ENCODE measurements at regions not wholly inside any gene's neighbourhood (a gene's known extent, or its start where the extent isn't known, plus 50 kb on each side); places are given as distances from the start of the nearest gene placed in this dataset.

DNA sequence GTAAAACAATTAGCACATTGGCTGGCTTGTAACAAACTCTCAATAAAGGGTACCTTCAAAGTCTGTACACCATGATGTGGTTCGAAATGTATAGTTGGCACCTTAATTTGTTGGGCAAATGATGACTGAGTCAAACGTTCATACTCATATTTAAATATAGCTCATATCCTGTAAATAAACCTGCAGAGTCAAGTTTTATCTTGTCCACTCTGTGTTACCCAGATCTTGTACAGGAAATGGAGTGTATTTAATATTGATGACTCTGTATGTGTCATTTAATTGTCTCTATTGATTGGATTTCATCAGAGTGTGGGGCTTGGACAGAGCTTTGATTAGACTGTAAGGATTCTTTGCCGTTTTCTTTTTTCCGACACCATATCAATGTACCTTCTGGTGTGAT, 805.6 kb upstream of the ZEB2 start:
- ChIA-PET CTCF (interaction anchor here (1.0 kb wide), 1 partner anchor 26 kb away, joined by 3 read pairs; no protein-coding TSS in a partner anchor), POLR2A (no interaction called here)
- no peak for TF ChIP-seq CTCF (IDR thresholded peaks at IDR 0.05; ENCODE audit: control extremely low read depth, extremely low read depth, low read depth, missing control alignments)
- DNase-seq (ENCODE audit: extremely low spot score): no peak

DNA sequence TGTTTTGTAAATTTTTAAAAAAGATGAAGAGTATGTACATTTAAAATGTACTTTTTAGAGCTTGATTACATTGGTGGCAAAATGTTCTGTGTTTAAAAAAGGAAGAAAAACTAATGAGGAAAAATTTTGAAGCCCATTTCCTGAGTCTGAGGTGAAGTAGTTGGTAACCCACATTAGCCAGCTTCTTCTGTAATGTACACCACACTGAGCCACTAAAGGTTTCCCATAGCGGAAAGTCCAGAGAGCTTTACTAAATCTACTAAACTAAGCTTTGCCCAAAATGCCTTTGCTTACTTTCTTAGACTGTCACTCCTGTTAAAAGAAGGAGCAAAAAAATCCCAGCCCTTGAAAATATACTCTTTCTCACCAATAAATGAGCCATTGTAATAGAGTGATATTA, 804.8 kb upstream of the ZEB2 start:
- ChIA-PET POLR2A (no interaction called here), CTCF (interaction anchor here (1.0 kb wide), 1 partner anchor 26 kb away, joined by 3 read pairs; no protein-coding TSS in a partner anchor)
- DNase-seq (ENCODE audit: extremely low spot score): no peak
- TF ChIP-seq CTCF (IDR thresholded peaks at IDR 0.05; ENCODE audit: control extremely low read depth, extremely low read depth, low read depth, missing control alignments): no peak

- ChIA-PET CTCF (no interaction called here), POLR2A (no interaction called here)
- TF ChIP-seq CTCF (IDR thresholded peaks at IDR 0.05; ENCODE audit: control extremely low read depth, extremely low read depth, low read depth, missing control alignments): no peak
- DNase-seq (ENCODE audit: extremely low spot score): no peak
These were observed 803.6 kb upstream of the ZEB2 start for GRCh38 chr2:145323512-145323911.

GRCh38 chr2:145321344-145321743, 801.4 kb upstream of the ZEB2 start:
- POLR2A ChIA-PET: no interaction called here
- TF ChIP-seq CTCF (IDR thresholded peaks at IDR 0.05; ENCODE audit: control extremely low read depth, extremely low read depth, low read depth, missing control alignments): no peak
- CTCF ChIA-PET: no interaction called here
- no peak for DNase-seq (ENCODE audit: extremely low spot score)

DNA sequence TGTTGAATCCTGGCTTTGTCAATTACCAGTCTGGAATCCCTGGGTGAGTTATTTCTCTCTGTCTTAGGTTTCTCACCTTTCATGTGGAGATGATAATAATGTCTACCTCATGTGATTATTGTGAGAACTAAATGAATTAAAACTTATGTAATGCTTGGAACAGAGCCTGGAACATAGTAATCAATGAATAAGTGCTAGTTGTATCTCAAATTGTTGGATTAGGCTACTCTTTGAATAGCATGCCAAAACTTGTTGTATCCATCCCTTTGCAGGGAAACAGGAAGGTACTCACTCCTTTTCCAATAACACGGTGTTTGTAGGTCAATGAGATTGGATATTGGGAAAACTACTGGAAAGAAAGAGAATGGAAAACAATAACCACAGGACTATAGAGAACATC, 796.6 kb upstream of the ZEB2 start:
- no peak for TF ChIP-seq CTCF (IDR thresholded peaks at IDR 0.05; ENCODE audit: control extremely low read depth, extremely low read depth, low read depth, missing control alignments)
- no peak for DNase-seq (ENCODE audit: extremely low spot score)
- POLR2A ChIA-PET: no interaction called here
- CTCF ChIA-PET: no interaction called here

- no peak for TF ChIP-seq CTCF (IDR thresholded peaks at IDR 0.05; ENCODE audit: control extremely low read depth, extremely low read depth, low read depth, missing control alignments)
- ChIA-PET POLR2A (no interaction called here), CTCF (interaction anchor here (1.1 to 1.5 kb wide), 2 partner anchors 14 to 19 kb away, joined by 3 read pairs; no protein-coding TSS in a partner anchor)
- DNase-seq (ENCODE audit: extremely low spot score): no peak
These were observed 795.1 kb upstream of the ZEB2 start for GRCh38 chr2:145315053-145315452.
